RCC 7860 (cell line): ENCODE measurements at regions not wholly inside any gene's neighbourhood (a gene's known extent, or its start where the extent isn't known, plus 50 kb on each side); places are given as distances from the start of the nearest gene placed in this dataset.
"Not testable (repeated sequence)": the region's sequence is repeated elsewhere in the genome, so short reads cannot be mapped to it uniquely, and the experiment has no call there.

Experiments used
- DNase-seq: peaks from one replicate; pipeline ENCODE4 v3.0.0-alpha.2; 2015; ENCODE audit warnings: low spot score
- FAIRE-seq: peaks from 2 replicates; lab custom pipeline; 2012; peaks lifted over from hg19 to GRCh38; lab: Jason Lieb, UNC

GRCh38 chr6:81978230-81978629 is 225.7 kb upstream of the TENT5A start:
- no peak for FAIRE-seq
- no peak for DNase-seq

- peak; percentile 27 for FAIRE-seq
- DNase-seq, result no peak
Observed at GRCh38 chr6:81977486-81977885, 225.0 kb upstream of the TENT5A start.

DNA sequence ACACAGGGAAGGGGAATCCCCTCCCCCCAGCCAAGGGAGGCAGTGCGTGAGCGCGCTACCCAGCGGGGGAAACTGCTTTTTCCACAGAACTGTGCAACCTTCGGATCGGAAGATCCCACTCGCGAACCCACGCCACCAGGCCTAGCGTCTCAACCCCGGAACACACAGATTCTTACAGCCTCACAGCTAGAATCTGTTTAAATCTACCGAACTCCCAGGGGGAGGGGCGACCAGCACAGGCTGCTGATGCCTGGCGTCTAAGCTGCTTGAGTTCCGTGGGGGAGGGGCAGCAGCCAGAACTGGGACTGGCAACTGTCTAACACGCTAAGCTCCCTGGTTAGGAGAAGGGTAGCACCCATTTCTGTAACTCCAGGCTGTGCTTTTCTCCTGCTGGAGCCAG is 217.3 kb upstream of the TENT5A start:
- no peak for FAIRE-seq
- DNase-seq, result no peak

GRCh38 chr6:81969011-81969410 is 216.5 kb upstream of the TENT5A start:
- no peak for DNase-seq
- no peak for FAIRE-seq

- DNase-seq (no peak), FAIRE-seq (no peak)
Observed at GRCh38 chr6:81966968-81967367, 214.5 kb upstream of the TENT5A start.

DNA sequence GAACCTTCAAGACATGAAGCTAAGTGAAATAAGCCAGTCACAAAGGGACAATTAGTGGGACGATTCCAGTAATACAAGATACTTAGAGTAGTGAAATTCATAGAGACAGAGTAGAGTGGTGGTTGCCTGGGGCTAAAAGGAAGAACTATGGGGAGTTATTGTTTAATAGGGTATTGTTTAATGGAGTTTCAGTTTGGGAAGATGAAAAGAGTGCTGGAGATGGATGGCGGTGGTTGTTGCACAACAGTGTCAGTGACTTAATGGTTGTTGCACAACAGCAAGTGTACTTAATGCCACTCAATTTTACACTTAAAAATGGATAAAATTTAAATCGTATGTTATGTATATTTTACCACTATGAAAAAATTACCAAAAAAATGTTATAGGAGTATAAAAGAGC is 209.7 kb upstream of the TENT5A start:
- FAIRE-seq (no peak), DNase-seq (no peak)

GRCh38 chr6:81950877-81951276 is 198.4 kb upstream of the TENT5A start:
- peak; percentile 38 for DNase-seq
- FAIRE-seq, result peak; percentile 18

DNA sequence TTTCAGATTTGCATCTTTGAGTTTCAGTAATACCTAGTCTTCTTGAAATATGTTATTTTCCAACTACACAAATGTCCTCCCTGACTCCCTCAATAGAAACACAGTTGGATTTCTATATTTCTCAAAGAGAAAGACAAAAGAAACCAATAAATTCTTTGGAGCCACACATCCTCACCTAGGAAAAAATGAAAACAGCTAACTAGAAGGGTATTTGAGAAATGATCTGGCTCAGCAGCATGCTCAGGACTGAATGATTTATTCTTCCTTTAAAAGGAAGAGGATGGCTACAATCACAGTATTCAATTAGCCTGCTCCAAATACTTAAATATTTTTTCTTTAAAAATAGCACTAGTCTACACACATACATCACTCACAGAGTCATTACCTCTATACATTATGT is 196.4 kb upstream of the TENT5A start:
- no peak for DNase-seq
- FAIRE-seq, result no peak

- DNase-seq, FAIRE-seq: not testable (repeated sequence)
Observed at GRCh38 chr6:81948196-81948595, 195.7 kb upstream of the TENT5A start.

GRCh38 chr6:81944661-81945060 is 192.2 kb upstream of the TENT5A start:
- no peak for DNase-seq
- peak; percentile 57 for FAIRE-seq

DNA sequence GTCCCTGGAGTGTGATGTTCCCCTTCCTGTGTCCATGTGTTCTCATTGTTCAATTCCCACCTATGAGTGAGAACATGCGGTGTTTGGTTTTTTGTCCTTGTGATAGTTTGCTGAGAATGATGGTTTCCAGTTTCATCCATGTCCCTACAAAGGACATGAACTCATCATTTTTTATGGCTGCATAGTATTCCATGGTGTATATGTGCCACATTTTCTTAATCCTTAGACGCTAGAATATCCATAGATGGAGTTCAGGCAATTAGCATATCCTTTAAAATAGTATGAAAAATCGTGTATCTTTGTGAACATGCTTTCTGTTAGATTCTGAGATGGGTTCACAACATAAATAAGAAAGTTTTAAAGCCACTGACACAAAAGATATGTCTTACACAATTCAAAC is 190.4 kb upstream of the TENT5A start:
- not testable (repeated sequence) for FAIRE-seq

DNA sequence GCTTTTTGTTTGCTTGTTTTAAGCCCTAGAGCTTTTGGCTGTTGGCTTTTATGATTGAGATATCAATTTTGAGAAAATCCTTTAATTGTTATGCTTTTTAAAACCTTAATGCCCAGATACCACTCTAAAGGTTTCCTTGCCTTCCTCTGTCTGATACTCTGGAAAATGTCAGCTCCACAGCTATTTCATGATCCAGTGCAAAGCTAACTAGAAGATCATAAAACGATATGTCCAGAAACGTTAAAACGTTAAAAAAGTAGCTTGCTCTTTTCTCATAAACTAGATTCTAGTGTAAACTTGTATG is 189.5 kb upstream of the TENT5A start:
- FAIRE-seq (no peak), DNase-seq (no peak)

More for the DNA sequence above, 190.4 kb upstream of the TENT5A start:
- not testable (repeated sequence) for DNase-seq

- DNase-seq, result no peak
- FAIRE-seq, result no peak
Observed at GRCh38 chr6:81940451-81940985, 188.0 kb upstream of the TENT5A start.

- FAIRE-seq (no peak), DNase-seq (no peak)
Observed at GRCh38 chr6:81939766-81940165, 187.3 kb upstream of the TENT5A start.

DNA sequence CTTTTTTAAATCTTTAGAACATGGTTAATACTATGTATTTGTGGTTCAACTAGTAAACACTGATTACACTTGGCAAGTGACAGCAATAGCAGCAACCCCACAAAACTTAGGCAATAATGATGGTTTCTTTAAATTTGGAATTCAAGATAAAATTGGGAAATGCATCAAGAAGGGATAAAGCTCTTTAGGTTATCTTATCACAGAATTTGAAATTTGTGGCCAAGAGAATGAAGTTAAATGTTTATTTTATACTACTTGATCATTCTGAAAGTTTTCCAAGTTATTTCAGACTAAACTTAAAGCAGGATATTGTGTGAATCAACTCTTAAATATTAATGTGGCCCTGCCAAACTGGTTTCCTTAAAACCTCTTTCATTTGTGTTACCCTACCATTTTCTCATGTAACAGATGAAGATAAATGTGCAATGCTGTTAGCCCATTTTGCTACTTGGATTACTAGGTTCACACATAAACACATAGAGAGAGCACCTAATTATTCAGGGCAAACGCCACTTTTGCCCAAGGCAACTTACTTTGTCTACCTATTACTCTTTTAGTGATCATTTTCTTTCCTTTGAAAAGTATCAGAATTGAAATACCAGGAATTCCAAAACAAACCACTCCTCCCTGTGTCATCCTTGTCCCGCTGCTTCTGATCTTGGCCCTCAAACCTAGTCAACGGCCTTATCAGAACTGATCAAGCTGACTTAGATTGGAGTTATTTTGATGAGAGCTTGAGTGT is 186.7 kb upstream of the TENT5A start:
- FAIRE-seq (no peak), DNase-seq (no peak)

GRCh38 chr6:81938014-81938856 is 185.8 kb upstream of the TENT5A start:
- DNase-seq (peak; percentile 89), FAIRE-seq (peak; percentile 91)

DNA sequence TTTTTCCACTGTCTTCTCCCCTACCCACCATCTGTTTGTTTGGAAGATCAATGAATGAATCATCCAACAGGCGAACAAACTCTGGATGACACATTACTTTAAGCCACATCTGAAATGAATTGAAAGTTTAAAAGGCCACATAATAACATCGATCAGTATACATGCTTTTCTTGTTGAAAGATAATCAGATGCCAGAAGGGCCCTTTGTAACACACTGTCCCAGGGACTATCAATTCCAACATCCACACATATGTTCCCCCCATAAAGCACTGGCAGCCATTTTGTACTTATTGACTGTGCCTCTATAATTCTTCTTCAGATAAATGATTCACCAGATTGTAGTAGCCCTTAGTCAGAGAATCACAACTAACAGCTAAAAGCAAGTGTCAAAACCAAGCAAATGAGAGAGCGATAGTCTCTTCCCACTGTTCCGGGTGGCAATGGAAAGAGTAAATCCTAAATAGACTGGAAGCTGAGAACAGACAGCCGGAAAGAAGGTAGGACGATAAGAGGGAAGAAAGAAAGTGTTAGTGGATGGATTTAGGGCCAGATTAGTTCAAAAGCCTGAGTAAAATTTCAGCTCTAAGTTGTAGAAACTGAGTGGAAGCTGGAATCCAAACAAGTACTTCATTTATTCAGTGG is 184.9 kb upstream of the TENT5A start:
- DNase-seq, result peak; percentile 43
- peak; percentile 15 for FAIRE-seq

DNA sequence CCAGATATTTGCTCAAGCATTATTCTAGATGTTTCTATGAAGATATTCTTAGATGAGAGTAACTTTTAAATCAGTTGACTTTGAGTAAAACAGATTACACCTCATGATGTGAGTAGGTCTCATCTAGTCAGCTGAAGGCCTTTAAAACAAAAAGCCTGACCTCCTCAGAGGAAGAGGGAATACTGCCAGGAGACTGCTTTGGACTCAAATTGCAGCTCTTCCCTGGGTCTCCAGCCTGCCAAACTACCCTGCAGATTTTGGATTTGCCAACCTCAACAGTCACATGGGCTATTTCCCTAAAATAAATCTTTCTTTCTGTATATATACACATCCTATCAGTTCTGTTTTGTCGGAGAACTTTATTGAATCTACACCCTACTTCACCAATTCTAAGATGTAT is 182.5 kb upstream of the TENT5A start:
- no peak for FAIRE-seq

GRCh38 chr6:81933608-81934051 is 181.1 kb upstream of the TENT5A start:
- peak; percentile 63 for DNase-seq
- peak; percentile 72 for FAIRE-seq

More for the DNA sequence above, 182.5 kb upstream of the TENT5A start:
- no peak for DNase-seq

DNA sequence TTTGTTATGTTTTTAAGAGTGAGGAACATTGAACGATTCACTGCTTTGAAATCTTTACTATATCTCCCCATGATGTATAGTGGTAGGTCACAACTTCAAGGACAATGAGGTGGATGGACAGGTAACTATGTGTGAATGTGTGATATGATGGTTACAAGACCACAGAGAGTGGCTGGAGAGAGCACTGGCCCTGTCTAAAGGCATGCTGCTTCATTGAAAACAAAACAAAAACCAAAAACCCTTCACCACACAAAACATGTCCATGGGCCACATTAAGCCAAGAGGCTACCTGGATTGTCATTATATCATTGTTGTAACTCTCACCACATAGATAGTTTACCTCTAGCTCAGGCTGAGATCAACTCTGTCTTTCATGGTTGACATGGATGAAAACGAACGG is 180.6 kb upstream of the TENT5A start:
- FAIRE-seq (no peak), DNase-seq (no peak)

DNA sequence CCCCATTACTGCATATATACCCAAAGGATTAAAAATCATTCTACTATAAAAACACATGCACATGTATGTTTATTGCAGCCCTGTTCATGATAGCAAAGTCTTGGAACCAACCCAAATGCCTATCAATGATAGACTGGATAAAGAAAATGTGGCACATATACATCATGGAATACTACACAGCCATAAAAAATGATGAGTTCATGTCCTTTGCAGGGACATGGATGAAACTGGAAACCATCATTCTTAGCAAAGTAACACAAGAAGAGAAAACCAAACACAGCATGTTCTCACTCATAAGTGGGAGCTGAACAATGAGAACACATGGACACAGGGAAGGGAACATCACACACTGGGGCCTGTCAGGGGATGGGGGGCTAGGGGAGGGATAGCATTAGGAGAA is 180.0 kb upstream of the TENT5A start:
- FAIRE-seq, DNase-seq: not testable (repeated sequence)
